ENCODE measurements at regions not wholly inside any gene's neighbourhood (a gene's known extent, or its start where the extent isn't known, plus 50 kb on each side); places are given as distances from the start of the nearest gene placed in this dataset.

DNA sequence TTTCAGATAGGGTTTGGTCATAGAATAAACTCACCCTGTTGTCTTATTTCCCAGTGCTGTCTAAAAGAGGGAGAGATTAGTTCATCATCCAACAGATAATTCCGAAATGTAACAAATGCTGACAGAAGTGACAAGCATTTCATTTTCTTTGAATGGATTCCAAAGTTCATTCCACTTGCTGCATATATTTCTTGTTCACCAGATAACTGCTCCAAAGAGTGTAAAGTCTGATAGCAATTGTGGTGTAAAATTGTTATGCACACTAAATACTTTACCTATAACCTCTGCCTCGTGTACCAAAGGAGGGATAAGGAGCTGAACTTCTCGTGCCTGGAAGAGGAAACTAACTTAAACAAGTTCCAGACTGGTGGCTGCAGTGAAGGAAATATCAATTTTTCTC lies 290.0 kb upstream of the ADAMTSL1 start:
- Histone ChIP-seq H3K56ac (ENCODE audit: extremely low read depth, insufficient read depth, low read length) (no peak overlapping the region), H3K4me3 (ENCODE audit: insufficient read depth, low read depth, low read length) (no peak overlapping the region), H4K5ac (ENCODE audit: low read depth, low read length) (no peak overlapping the region), H3K36me3 (ENCODE audit: control insufficient read depth, insufficient read depth, low read length) (no peaks in the 10 kb centered on the region), H3K14ac (replicated peaks; ENCODE audit: low read depth, low read length) (no peak overlapping the region), H3K27me3 (ENCODE audit: control insufficient read depth, insufficient read depth, low read length) (no peaks in the 10 kb centered on the region), H3K18ac (ENCODE audit: low read depth, low read length) (no peak overlapping the region), H2BK20ac (ENCODE audit: low read depth, low read length) (no peak overlapping the region), H3K4ac (ENCODE audit: low read depth, low read length) (no peak overlapping the region), H3K9ac (ENCODE audit: low read depth, low read length) (no peak overlapping the region), H3K27ac (ENCODE audit: insufficient read depth, low read length) (no peak overlapping the region), H2AK9ac (replicated peaks; ENCODE audit: low read depth, low read length, poor library complexity) (no peak overlapping the region), H3K4me2 (ENCODE audit: low read depth, low read length) (no peak overlapping the region), H4K8ac (ENCODE audit: low read depth in 2 of 2, low read length in 2 of 2) (no peak overlapping the region), H3K9me1 (ENCODE audit: insufficient read depth, low read length) (no peaks in the 10 kb centered on the region), H3K4me1 (ENCODE audit: control insufficient read depth, insufficient read depth, low read length) (no peaks in the 10 kb centered on the region), H3K23ac (ENCODE audit: low read depth, low read length) (no peak overlapping the region), H2BK15ac (ENCODE audit: low read depth, low read length) (no peak overlapping the region), H2BK120ac (ENCODE audit: low read depth, low read length) (no peak overlapping the region), H4K20me1 (ENCODE audit: insufficient read depth, low read length) (no peaks in the 10 kb centered on the region), H3K79me1 (ENCODE audit: low read depth in 1 of 2, low read length in 2 of 2) (no peaks in the 10 kb centered on the region), H4K91ac (ENCODE audit: insufficient read depth, low read depth, low read length) (no peak overlapping the region), H2AK5ac (ENCODE audit: low read depth, low read length) (no peak overlapping the region), H2BK5ac (ENCODE audit: low read depth, low read length, poor library complexity, severe bottlenecking) (no peak overlapping the region), H3K9me3 (ENCODE audit: control insufficient read depth, insufficient read depth, low read length) (no peaks in the 10 kb centered on the region), H2AFZ (replicated peaks; ENCODE audit: low read length, poor library complexity) (no peak overlapping the region)
- no peak for DNase-seq
- ATAC-seq (ENCODE audit: low read depth), result no peak
- POLR2A ChIA-PET (ENCODE audit: unreplicated experiment), result no interaction called here
- intact Hi-C loops (cut with micrococcal nuclease) (no loop called here), dilution Hi-C loops (cut with HindIII; ENCODE audit: low sequenced_read_pairs, unreplicated experiment) (no loop called here), in situ Hi-C loops (cut with MboI; ENCODE audit: low sequenced_read_pairs) (no loop called here)
- BruUV-seq (replicated peaks), result no TSS peak
- TF ChIP-seq SMC3 (IDR thresholded peaks at IDR 0.05; ENCODE audit: low read depth, low read length) (no peak), BHLHE40 (IDR thresholded peaks at IDR 0.05; ENCODE audit: low read depth, low read length) (no peak), ELK1 (IDR thresholded peaks at IDR 0.05; ENCODE audit: borderline replicate concordance, low read depth, low read length) (no peak), CEBPB (IDR thresholded peaks at IDR 0.05; ENCODE audit: low read depth, low read length) (no peak), CTCF (conservative IDR thresholded peaks at IDR 0.05; ENCODE audit: low read depth, low read length) (no peak), NFE2L2 (IDR thresholded peaks at IDR 0.05; ENCODE audit: low read depth, low read length) (no peak), POLR2A (IDR thresholded peaks at IDR 0.05; ENCODE audit: low read depth, low read length) (no peak), RAD21 (IDR thresholded peaks at IDR 0.05; ENCODE audit: low read length) (no peak), RCOR1 (IDR thresholded peaks at IDR 0.05; ENCODE audit: insufficient replicate concordance, low read length) (no peak), MXI1 (IDR thresholded peaks at IDR 0.05; ENCODE audit: borderline replicate concordance, low read depth, low read length) (no peak), CHD1 (IDR thresholded peaks at IDR 0.05; ENCODE audit: low read depth, low read length) (no peak), RFX5 (IDR thresholded peaks at IDR 0.05; ENCODE audit: low read depth, low read length) (no peak), MAFK (IDR thresholded peaks at IDR 0.05; ENCODE audit: low read depth, low read length) (no peak), FOS (IDR thresholded peaks at IDR 0.05; ENCODE audit: low read depth, low read length) (no peak), MAZ (IDR thresholded peaks at IDR 0.05; ENCODE audit: borderline replicate concordance, low read depth, low read length) (no peak)
- TF ChIP-seq, protein P1, sequence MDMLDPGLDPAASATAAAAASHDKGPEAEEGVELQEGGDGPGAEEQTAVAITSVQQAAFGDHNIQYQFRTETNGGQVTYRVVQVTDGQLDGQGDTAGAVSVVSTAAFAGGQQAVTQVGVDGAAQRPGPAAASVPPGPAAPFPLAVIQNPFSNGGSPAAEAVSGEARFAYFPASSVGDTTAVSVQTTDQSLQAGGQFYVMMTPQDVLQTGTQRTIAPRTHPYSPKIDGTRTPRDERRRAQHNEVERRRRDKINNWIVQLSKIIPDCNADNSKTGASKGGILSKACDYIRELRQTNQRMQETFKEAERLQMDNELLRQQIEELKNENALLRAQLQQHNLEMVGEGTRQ (IDR thresholded peaks at IDR 0.05; ENCODE audit: low read depth, low read length), result no peak
- CTCF ChIA-PET, result no interaction called here
- WGBS, 2 experiments (ENCODE audit: extremely low coverage in 2 of 2, insufficient read length in 1 of 2), result no CpG with 5 or more reads among the region's 3 CpGs
